Stimulated activated naive CD8-positive, alpha-beta T cell treated with anti-CD3 and anti-CD28 coated beads, Interleukin-15, amount 100 ng/mL, for 72 hours (primary cell): ENCODE measurements at regions not wholly inside any gene's neighbourhood (a gene's known extent, or its start where the extent isn't known, plus 50 kb on each side); places are given as distances from the start of the nearest gene placed in this dataset.
A peak's percentile ranks its signal among the peaks of the same experiment; 100 is the strongest.

Source experiments
- ATAC-seq: fragments of 150-1000 bp; cut with Tn5 transposase; 2 replicates; pipeline ENCODE4 v1.10.0; 2021; ENCODE audit warnings: mild to moderate bottlenecking, moderate library complexity
- DNase-seq, 2 donors: peaks; one replicate each; pipeline ENCODE4 v3.0.0; 2021 to 2022
- H3K27ac Mint-ChIP-seq, 2 donors: one replicate each; pipeline ENCODE4 v1.8.0; 2022; ENCODE audit warnings: mild to moderate bottlenecking in 2 of 2, mixed read lengths in 2 of 2, moderate library complexity in 2 of 2
- H3K27me3 Mint-ChIP-seq: one replicate; pipeline ENCODE4 v1.8.0; 2022; ENCODE audit warnings: mixed read lengths
- H3K4me1 Mint-ChIP-seq: one replicate; pipeline ENCODE4 v1.8.0; 2022; ENCODE audit warnings: mild to moderate bottlenecking, mixed read lengths
- H3K4me3 Mint-ChIP-seq, 2 donors: one replicate each; pipeline ENCODE4 v1.8.0; 2022; ENCODE audit warnings: mild to moderate bottlenecking in 2 of 2, mixed read lengths in 2 of 2, moderate library complexity in 1 of 2
- H3K9me3 Mint-ChIP-seq, 2 donors: one replicate each; pipeline ENCODE4 v1.8.0; 2022; ENCODE audit warnings: mixed read lengths in 2 of 2

DNA sequence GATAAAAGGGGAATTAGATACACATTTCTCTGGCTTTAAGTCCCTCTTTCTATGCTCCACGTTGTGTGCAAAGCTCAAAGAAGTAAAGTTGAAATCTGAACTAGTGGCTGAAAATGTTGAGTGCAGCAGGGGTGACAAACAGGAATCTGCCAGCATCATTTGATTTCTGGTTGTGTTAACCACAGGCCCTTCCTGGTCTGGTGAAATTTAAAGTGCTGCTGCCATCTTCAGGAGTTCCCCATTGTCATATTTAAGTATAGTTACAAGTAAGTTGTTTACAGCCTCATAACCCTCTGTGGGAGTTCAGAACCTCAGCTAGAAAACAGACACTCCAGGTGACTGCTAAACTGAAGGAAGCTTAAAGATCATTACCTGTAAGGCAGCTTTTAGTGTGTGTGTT is 90.9 kb upstream of the CCDC196 start:
- H3K9me3 Mint-ChIP-seq = no peaks in the 10 kb centered on the region
- H3K4me3 Mint-ChIP-seq = no peak overlapping the region
- DNase-seq (peak; percentile 23 to 36), ATAC-seq (peak; percentile 94)
- H3K4me1 Mint-ChIP-seq = peaks cover 16% of the 10 kb centered on the region
- peak overlapping the region in 1 of 2 donors; percentile 11 for H3K27ac Mint-ChIP-seq
- no peaks in the 10 kb centered on the region for H3K27me3 Mint-ChIP-seq

DNA sequence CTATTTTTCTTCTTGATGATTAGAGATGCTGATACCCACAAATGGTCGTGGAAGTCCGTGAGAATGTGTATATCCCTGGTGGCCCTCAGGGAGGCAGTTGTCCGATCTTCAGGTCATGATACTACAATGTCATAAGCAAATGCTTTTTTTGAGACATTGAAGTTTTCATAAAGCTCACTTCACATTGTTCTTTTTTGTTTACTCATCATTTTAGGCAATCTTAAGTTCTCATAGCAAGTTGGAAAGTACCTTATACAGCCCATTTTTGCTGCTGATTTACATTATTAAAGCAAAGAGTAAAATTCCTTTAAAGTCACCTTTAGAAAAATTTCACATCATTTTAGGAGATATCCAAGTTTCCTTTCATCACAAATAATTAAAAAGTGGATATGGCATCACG is 90.0 kb upstream of the CCDC196 start:
- Mint-ChIP-seq H3K4me3 (no peak overlapping the region), H3K27ac (no peak overlapping the region), H3K27me3 (no peaks in the 10 kb centered on the region), H3K4me1 (peaks cover 16% of the 10 kb centered on the region), H3K9me3 (no peaks in the 10 kb centered on the region)
- ATAC-seq (no peak), DNase-seq (no peak)

DNA sequence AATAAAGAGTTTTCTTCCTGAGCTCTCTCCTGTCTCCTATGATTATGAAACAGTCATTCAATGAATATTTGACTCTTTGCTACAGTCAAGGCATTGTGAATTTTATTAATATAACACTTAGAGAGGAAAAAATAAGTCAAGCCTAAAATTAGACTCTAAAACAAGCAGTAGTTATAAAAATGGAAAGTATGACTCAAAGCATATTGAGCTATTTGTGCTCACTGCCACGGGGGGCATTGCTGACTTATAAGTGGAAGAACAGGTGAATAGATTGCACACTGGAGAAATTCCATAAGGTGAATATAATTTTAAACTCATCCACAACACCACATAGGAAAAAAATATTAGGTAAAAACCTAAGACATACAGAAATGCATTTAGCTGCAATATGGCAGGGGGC is 87.7 kb upstream of the CCDC196 start:
- no peaks in the 10 kb centered on the region for H3K27me3 Mint-ChIP-seq
- H3K4me3 Mint-ChIP-seq = no peak overlapping the region
- DNase-seq = no peak
- peaks cover 16% of the 10 kb centered on the region for H3K4me1 Mint-ChIP-seq
- no peak for ATAC-seq
- H3K27ac Mint-ChIP-seq = no peak overlapping the region
- no peaks in the 10 kb centered on the region for H3K9me3 Mint-ChIP-seq

DNA sequence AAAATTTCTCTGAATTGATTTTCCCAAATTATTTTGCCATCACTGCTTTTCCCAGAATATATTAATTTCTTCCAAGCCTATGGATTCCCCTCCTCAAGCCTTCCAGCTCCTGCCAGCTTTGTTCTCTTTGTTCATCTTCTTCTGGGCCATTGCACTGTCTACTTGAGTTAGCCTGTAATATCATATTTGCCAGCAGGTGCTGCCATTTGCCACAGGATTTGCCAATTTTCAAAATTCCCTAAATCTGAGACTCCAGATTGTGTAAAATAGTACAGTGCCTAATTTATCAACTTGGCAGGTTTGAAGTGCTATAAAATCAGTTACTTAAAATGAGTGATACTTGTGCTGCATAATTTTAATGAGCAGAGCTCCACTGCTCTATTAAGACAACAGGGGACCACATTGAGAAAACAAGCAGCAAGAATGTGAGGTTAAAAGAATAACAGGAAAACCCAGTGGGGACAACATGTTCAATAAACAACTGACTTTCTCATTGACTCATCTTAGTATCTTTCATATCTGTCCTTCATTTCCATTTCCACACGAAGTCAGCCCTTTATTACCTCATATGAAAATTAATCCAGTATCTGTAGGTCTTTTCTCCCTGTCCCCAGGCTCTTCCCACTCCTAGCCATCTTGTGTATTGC is 84.6 kb upstream of the CCDC196 start:
- Mint-ChIP-seq H3K4me3 (no peak overlapping the region), H3K9me3 (no peaks in the 10 kb centered on the region), H3K27ac (no peak overlapping the region), H3K27me3 (no peaks in the 10 kb centered on the region), H3K4me1 (peaks cover 7% of the 10 kb centered on the region)
- DNase-seq (no peak), ATAC-seq (no peak)

DNA sequence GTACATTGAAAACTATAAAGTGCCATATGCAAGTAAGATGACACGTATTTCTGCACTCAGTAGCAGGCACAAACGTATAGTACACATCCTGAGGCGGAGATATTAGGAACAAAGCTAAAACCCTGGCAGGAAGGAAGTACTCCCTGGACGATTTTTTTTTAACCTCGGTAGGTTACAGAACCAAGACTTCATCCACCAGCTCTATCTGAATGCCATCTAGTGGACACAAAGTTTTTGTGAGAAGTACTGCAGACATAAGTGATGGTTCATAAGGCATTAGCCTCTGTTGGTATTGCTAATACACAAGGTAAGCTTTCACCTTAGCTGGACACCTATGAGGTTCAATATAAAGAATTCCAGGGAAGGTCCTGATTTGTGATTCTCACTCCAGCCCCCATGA is 83.0 kb upstream of the CCDC196 start:
- peaks cover 4% of the 10 kb centered on the region for H3K4me1 Mint-ChIP-seq
- ATAC-seq (peak; percentile 28), DNase-seq (no peak)
- no peaks in the 10 kb centered on the region for H3K9me3 Mint-ChIP-seq
- H3K27me3 Mint-ChIP-seq = no peaks in the 10 kb centered on the region
- no peak overlapping the region for H3K27ac Mint-ChIP-seq
- H3K4me3 Mint-ChIP-seq = no peak overlapping the region

DNA sequence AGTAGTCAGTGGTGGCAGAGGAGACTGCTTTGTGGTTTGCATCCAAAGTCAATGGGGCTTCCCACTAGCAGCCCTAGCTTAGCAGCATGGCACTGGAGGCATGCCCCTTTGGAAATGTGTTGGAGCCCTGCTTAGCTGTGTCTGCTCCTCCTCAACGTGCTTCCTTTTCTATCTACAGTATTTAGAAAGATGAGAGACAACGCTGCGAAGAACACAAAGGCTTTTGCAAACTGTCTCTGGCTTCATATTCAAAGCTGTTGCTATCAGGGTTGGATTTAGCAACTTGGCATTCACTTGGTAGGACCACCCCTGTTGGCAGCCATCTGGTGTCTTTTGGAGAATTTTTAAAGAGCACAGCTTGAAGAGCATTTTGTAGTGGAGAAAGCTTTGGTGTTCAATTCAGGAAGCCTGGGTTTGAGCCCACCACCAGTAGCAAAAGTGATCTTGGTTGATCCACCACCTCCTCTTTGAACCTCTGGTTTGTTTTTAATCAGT is 82.1 kb upstream of the CCDC196 start:
- Mint-ChIP-seq H3K4me3 (no peak overlapping the region), H3K27ac (no peak overlapping the region), H3K27me3 (no peaks in the 10 kb centered on the region), H3K9me3 (no peaks in the 10 kb centered on the region), H3K4me1 (no peaks in the 10 kb centered on the region)
- no peak for ATAC-seq
- DNase-seq = no peak

DNA sequence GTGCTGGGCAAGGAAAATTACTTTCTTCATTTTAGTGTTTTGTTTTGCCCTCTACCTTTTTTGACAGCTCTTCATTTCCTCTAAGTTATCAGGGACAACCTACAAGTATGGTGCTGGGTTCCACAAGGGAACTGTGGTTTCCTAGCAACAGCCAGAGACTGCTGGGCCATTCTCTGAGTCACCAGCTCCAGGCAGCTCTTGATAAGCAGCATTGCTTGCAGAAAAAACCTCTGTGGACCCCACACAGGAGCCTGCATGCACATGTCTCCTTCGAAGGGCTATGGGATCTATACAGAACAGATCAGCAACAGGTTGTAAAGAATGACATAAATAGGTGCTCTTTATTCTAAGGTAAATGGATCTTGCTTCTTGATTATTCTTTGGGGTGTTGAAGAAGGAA is 81.0 kb upstream of the CCDC196 start:
- H3K4me1 Mint-ChIP-seq = no peaks in the 10 kb centered on the region
- peak overlapping the region in 1 of 2 donors; percentile 32 for H3K27ac Mint-ChIP-seq
- no peaks in the 10 kb centered on the region for H3K9me3 Mint-ChIP-seq
- DNase-seq (no peak), ATAC-seq (no peak)
- no peaks in the 10 kb centered on the region for H3K27me3 Mint-ChIP-seq
- H3K4me3 Mint-ChIP-seq = no peak overlapping the region

DNA sequence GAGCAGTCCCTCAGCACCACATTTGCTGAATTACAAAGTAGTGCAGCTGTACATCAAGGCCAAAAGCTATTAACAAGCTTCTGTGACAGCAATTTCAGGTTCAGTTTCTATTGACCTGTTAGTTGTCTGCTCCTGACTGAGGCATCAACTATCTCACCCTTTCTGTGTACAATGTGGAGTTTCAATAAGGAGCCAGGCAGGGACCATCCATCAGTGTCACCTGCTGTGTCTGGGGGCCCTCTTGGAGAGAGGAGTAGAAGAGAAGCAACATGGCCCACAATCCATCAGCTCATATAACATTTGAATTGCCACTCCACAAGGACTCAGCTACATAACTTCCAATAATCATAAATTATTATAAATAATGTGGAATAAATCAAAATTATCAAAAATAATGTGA is 72.3 kb upstream of the CCDC196 start:
- no peak for ATAC-seq
- H3K27ac Mint-ChIP-seq = no peak overlapping the region
- no peak overlapping the region for H3K4me3 Mint-ChIP-seq
- H3K4me1 Mint-ChIP-seq = no peaks in the 10 kb centered on the region
- DNase-seq = no peak
- no peaks in the 10 kb centered on the region for H3K27me3 Mint-ChIP-seq
- no peaks in the 10 kb centered on the region for H3K9me3 Mint-ChIP-seq

DNA sequence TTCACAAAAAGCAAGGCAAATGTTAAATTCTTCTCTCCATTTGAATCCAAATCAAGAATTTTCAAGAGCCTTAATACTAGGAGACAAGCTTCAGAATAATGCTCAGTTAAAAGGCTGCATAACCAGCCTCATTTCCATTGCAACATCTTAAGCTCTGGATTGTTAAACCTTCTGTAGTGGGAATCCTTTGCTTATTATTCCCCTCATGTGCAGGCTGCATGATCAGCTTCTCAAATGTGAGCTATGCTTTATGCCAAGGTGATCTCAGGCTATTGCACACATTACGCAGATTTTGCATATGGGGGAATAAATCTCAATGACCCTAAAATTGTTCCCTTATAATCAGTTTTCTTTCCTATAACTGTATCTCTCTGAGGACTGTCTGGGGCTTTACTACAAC is 71.7 kb upstream of the CCDC196 start:
- no peak for ATAC-seq
- no peaks in the 10 kb centered on the region for H3K27me3 Mint-ChIP-seq
- H3K4me1 Mint-ChIP-seq = no peaks in the 10 kb centered on the region
- DNase-seq = no peak
- H3K9me3 Mint-ChIP-seq = no peaks in the 10 kb centered on the region
- no peak overlapping the region for H3K4me3 Mint-ChIP-seq
- H3K27ac Mint-ChIP-seq = no peak overlapping the region

DNA sequence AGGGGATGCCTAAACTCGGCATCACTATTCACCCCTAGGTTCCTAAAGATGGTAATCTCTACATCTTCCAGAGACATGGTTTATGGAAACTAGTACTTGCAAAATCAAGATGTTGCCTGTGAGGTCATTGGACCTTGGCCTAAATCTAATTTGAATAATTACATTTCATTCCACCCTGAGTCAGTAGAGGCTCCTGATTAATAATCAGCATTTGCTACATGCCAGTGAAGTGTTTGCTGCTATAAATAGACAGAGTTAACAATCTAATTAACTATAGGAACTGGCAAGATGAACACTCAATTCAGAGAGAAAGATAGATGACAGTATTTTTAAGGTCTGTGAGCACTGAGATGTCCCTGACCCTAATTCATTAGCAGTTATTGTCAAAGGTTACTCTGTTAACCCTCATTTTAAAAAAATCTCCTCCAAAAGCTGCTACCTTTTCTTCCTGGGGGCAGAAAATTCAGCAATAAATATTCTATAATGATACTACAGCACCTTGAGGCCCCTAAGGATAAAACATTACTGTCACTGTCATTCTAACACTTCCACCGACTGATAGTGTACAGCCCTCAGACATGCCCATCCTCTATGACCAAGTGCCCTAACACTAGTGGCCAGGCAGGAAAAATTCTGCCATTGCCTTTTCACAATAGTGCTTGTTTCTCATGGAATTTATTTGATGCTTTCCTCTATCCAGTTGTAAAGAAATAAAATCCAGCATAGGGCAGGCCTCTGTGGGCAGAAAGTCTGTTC is 65.7 kb upstream of the CCDC196 start:
- Mint-ChIP-seq H3K4me3 (no peak overlapping the region), H3K27me3 (no peaks in the 10 kb centered on the region), H3K9me3 (no peaks in the 10 kb centered on the region), H3K4me1 (no peaks in the 10 kb centered on the region), H3K27ac (no peak overlapping the region)
- no peak for DNase-seq
- ATAC-seq = no peak

DNA sequence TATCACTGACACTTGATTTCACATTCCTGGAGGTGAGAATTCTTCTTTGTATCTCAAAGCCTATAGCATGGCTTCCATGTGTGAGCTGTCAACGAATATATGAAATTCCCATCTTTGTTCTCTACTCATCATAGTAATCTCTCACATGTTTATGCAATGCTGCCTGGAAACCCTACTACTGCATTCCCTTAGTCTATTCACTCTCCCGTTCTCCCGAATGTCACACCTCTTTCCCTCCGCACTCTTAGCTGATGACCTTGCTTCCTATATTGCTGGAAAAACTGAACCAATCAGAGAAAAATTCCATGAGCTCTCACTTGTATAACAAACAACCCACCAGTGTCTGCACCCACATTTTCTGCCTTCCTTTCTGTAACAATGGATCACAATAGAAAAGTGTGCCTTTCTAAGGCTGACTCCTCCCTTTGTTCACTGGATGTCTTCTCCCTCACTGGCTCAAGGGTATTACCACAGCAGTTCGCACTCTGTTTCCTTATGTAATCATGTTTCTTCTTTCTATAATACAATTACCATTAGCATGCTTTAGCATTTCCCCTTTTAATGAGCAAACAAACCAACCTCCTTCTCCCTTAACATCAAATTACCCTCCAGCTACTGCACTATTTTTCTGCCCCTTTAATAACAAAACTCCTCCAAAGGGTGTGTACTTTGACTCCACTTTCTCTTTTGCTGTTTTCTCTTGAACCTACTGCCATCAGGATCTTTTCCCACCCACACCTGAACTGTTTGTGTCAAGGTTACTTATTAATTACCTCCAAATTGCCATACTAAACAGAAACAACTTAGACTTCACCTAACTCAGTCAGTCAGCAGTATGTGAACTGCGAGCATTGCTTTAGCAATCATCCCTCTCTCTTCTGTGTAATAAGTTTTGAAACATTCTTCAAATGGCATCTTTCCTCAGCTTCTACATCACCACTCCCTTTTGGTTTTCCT is 63.9 kb upstream of the CCDC196 start:
- Mint-ChIP-seq H3K27ac (no peak overlapping the region), H3K27me3 (no peaks in the 10 kb centered on the region), H3K9me3 (no peaks in the 10 kb centered on the region), H3K4me1 (no peaks in the 10 kb centered on the region), H3K4me3 (no peak overlapping the region)
- ATAC-seq (no peak), DNase-seq (no peak)

DNA sequence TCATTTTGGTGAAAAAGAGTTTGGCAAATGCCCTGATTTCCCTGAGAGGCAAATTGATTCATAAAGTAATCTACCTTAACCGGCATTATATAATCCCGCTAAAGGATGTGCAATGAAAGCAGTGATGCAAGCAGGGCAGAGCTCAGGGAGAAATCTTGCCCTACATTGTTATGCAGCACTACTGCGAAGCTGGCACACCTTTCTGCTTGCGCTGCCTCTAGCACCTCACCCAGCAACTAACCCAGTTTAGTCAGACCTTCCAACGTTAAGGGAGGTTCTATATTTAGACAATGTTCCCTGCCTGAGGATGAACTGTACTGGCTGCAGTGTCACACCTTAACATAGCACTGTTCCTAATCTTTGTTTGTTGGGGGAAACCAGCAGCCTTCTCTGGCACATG is 60.8 kb upstream of the CCDC196 start:
- H3K4me3 Mint-ChIP-seq = no peak overlapping the region
- no peaks in the 10 kb centered on the region for H3K4me1 Mint-ChIP-seq
- no peak overlapping the region for H3K27ac Mint-ChIP-seq
- H3K27me3 Mint-ChIP-seq = no peaks in the 10 kb centered on the region
- DNase-seq (no peak), ATAC-seq (no peak)
- H3K9me3 Mint-ChIP-seq = no peaks in the 10 kb centered on the region

DNA sequence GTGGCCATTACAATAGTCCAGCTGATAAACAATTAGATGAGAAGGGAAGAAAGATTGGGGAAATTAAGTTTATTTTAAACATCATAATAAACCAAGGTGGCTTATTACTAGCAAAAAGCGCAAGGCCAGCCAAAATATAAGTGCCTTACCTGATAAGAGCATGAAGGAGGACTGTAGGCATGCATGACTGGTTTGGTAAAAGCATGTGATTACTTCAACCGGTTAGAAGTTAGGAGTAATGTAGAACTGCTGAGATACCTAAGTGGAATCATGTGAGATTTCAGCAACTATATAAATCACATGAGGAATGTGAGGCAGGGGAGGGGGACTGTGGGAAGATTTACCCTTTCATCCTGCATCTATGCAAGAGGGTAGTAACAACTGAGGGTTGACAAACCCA is 59.7 kb upstream of the CCDC196 start:
- Mint-ChIP-seq H3K27ac (no peak overlapping the region), H3K27me3 (no peaks in the 10 kb centered on the region), H3K4me3 (no peak overlapping the region), H3K4me1 (no peaks in the 10 kb centered on the region), H3K9me3 (no peaks in the 10 kb centered on the region)
- DNase-seq = no peak
- ATAC-seq = no peak

DNA sequence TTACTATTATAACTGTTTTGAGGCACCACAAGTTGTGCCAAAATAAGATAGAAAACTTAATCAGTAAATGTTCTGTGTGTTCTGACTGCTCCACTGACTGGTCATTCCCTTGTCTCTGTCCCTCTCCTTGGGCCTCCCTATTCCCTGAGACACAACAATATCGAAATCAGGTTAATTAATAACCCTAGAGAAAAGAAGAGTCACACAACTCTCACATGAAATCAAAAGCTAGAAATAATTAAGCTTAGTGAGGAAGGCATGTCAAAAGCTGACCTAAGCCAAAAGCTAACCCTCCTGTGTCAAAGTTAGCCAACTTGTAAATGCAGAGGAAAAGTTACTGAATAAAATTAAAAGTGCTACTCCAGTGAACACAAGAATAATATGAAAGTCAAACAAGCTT is 53.8 kb upstream of the CCDC196 start:
- no peak for ATAC-seq
- Mint-ChIP-seq H3K4me3 (no peak overlapping the region), H3K4me1 (no peaks in the 10 kb centered on the region), H3K9me3 (peaks cover 0 to 7% of the 10 kb centered on the region in 2 donors), H3K27me3 (no peaks in the 10 kb centered on the region), H3K27ac (peak overlapping the region in 1 of 2 donors; percentile 13)
- DNase-seq = no peak

DNA sequence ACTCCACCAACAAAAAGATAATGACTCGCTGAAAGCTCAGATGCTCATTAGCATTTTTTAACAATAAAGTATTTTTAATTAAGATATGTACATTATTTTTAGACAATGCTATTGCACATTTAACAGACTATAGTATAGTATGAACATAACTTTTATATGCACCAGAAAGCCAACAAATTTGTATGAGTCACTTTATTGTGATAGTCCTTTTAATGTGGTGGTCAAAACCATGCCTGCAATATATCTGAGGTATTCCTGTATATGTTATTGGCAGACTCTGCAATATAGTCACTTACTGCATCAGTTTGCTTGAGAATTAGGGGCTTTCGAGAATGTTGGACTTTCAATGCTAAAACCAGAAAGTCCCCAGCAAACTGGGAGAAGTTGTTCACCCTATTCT is 51.7 kb upstream of the CCDC196 start:
- no peak overlapping the region for H3K4me3 Mint-ChIP-seq
- no peaks in the 10 kb centered on the region for H3K4me1 Mint-ChIP-seq
- ATAC-seq = no peak
- no peaks in the 10 kb centered on the region for H3K27me3 Mint-ChIP-seq
- peaks cover 0 to 14% of the 10 kb centered on the region in 2 donors for H3K9me3 Mint-ChIP-seq
- DNase-seq = no peak
- H3K27ac Mint-ChIP-seq = no peak overlapping the region

DNA sequence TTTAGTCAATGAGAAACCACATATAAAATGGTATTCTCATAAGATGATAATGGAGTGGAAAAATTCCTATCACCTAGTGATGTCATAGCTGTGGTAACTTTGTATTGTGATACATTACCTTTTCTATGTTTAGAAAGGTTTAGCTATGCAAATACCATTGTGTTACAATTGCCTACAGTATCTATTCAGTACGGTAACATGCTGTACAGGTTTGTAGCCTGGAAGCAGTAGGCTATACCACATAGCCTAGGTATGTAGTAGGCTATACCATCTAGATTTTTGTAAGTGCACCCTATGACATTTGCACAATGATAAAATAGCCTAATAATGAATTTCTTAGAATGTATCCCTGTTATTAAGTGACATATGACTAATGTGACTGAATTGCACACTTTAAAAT is 50.5 kb upstream of the CCDC196 start:
- Mint-ChIP-seq H3K27ac (no peak overlapping the region), H3K4me3 (no peak overlapping the region), H3K4me1 (no peaks in the 10 kb centered on the region), H3K27me3 (no peaks in the 10 kb centered on the region), H3K9me3 (peaks cover 11 to 25% of the 10 kb centered on the region in 2 donors)
- no peak for ATAC-seq
- no peak for DNase-seq
